ENCODE measurements at regions not wholly inside any gene's neighbourhood (a gene's known extent, or its start where the extent isn't known, plus 50 kb on each side); places are given as distances from the start of the nearest gene placed in this dataset.

DNA sequence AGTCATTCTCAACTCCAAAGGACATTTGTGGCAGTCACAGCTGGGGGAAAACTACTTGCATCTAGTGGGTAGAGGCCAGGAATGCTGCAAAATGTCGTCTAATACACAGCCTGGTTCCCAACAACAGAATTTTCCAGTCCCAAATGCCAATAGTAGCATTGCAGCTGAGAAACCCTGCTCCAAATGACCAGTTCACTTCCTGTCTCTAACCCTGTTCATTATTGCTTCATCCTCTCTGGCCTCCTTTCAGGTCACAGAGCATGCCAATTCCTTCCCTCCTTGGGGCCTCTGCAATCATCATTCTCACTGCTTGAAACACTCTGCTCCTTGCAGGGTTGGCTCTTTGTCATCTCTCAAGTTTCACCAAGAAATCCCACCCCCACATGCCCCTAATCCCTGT, 139.1 kb downstream of the IRS1 start:
- WGBS, 2 donors: 55 to 59% methylated on average over 1 of the region's 1 CpG
- intact Hi-C loops (cut with DNase I): no loop called here
- DNase-seq: peak in 1 of 2 donors; percentile 23

DNA sequence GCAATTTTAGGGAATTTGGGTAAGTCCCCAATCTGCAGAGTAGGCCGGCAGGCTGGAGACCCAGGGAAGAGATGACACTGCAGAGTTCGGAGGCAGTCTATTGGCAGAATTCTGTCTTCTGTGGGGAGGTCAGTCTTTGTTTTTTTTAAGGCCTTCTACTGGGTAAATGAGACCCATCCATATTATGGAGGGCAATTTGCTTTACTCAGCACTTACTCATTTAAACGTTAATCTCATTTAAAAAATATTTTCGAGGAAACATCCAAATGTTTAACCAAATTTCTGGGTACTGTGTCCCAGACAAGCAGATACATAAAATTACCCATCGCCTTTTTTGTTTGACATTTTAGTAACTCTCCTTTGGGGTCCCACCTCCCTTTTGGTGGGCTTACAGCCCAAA, 139.5 kb downstream of the IRS1 start:
- no peaks in the 10 kb centered on the region for H3K9me3 ChIP-seq
- TF ChIP-seq, protein P1, sequence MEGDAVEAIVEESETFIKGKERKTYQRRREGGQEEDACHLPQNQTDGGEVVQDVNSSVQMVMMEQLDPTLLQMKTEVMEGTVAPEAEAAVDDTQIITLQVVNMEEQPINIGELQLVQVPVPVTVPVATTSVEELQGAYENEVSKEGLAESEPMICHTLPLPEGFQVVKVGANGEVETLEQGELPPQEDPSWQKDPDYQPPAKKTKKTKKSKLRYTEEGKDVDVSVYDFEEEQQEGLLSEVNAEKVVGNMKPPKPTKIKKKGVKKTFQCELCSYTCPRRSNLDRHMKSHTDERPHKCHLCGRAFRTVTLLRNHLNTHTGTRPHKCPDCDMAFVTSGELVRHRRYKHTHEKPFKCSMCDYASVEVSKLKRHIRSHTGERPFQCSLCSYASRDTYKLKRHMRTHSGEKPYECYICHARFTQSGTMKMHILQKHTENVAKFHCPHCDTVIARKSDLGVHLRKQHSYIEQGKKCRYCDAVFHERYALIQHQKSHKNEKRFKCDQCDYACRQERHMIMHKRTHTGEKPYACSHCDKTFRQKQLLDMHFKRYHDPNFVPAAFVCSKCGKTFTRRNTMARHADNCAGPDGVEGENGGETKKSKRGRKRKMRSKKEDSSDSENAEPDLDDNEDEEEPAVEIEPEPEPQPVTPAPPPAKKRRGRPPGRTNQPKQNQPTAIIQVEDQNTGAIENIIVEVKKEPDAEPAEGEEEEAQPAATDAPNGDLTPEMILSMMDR (IDR thresholded peaks at IDR 0.05): no peak
- no peak for TF ChIP-seq POLR2A (IDR thresholded peaks at IDR 0.05)
- no peaks in the 10 kb centered on the region for H3K27me3 ChIP-seq
- intact Hi-C loops (cut with DNase I): no loop called here
- no peak overlapping the region for H3K4me3 ChIP-seq (replicated peaks in 1 of 3)
- H3K4me1 ChIP-seq: peaks cover 9 to 41% of the 10 kb centered on the region in 2 donors
- WGBS, 2 donors: 86 to 88% methylated on average over 5 of the region's 5 CpGs
- peak overlapping the region in 1 of 3 donors; percentile 3 for H3K27ac ChIP-seq
- no peak for DNase-seq
- H3K36me3 ChIP-seq: no peaks in the 10 kb centered on the region

More for the DNA sequence above, 139.1 kb downstream of the IRS1 start:
- peaks cover 9 to 39% of the 10 kb centered on the region in 2 donors for H3K4me1 ChIP-seq
- no peak overlapping the region for H3K4me3 ChIP-seq (replicated peaks in 1 of 3)
- TF ChIP-seq POLR2A (IDR thresholded peaks at IDR 0.05): no peak
- TF ChIP-seq, protein P1 (IDR thresholded peaks at IDR 0.05): no peak
- H3K27ac ChIP-seq: peak overlapping the region in 1 of 3 donors; percentile 3
- no peaks in the 10 kb centered on the region for H3K9me3 ChIP-seq
- H3K27me3 ChIP-seq: no peaks in the 10 kb centered on the region
- no peaks in the 10 kb centered on the region for H3K36me3 ChIP-seq

DNA sequence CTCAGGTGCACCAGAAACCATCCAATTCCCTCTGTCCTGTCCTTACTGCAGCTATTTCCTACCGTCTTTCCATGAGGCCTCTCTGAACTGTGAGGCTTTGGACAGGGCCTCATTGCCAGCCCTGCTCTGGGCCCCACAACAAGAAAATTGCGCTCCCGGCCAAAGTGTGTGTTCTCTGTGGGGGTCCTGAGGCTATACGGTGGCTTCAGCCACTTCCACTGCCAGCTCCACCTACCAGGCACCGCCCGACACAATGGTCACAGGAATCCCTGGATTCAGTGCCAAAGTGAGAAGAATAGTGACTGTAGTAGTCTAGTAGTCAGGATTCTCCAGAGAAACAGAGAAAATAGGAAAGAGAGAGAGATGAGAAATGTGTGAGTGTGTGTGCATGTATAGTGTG, 140.2 kb downstream of the IRS1 start:
- WGBS, 2 donors: 87 to 94% methylated on average over 6 of the region's 6 CpGs
- Histone ChIP-seq H3K27ac (no peak overlapping the region), H3K4me3 (replicated peaks in 1 of 3) (no peak overlapping the region), H3K4me1 (peaks cover 9 to 38% of the 10 kb centered on the region in 2 donors), H3K36me3 (no peaks in the 10 kb centered on the region), H3K9me3 (no peaks in the 10 kb centered on the region), H3K27me3 (no peaks in the 10 kb centered on the region)
- intact Hi-C loops (cut with DNase I): no loop called here
- DNase-seq: no peak
- TF ChIP-seq, protein P1 (IDR thresholded peaks at IDR 0.05): no peak
- TF ChIP-seq POLR2A (IDR thresholded peaks at IDR 0.05): no peak

DNA sequence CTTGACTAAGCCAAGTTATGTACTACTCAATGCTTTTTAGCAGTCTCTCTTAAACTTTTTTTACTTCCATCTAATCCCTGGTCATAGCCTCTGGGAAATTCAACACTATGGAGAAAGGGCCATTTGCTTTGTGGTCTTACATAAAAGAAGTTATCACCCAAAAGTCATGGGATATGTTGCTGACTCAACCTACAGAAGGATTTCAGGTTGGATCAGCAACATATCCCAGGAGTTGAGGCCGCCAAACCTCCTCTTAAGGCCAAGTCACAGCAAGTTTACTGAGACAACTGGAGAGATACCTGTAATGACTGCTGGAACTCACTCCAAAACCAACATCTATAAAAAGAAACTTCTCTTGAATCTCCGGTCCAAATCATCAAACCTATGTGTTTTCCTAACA, 141.1 kb downstream of the IRS1 start:
- 61% methylated on average over 2 of the region's 2 CpGs for WGBS, 2 donors
- no peaks in the 10 kb centered on the region for H3K9me3 ChIP-seq
- H3K27me3 ChIP-seq: no peaks in the 10 kb centered on the region
- H3K4me1 ChIP-seq: peaks cover 9 to 34% of the 10 kb centered on the region in 2 donors
- H3K36me3 ChIP-seq: no peaks in the 10 kb centered on the region
- no peak overlapping the region for H3K27ac ChIP-seq
- no peak for DNase-seq
- intact Hi-C loops (cut with DNase I): no loop called here
- TF ChIP-seq, protein P1 (IDR thresholded peaks at IDR 0.05): no peak
- no peak for TF ChIP-seq POLR2A (IDR thresholded peaks at IDR 0.05)
- H3K4me3 ChIP-seq (replicated peaks in 1 of 3): no peak overlapping the region

DNA sequence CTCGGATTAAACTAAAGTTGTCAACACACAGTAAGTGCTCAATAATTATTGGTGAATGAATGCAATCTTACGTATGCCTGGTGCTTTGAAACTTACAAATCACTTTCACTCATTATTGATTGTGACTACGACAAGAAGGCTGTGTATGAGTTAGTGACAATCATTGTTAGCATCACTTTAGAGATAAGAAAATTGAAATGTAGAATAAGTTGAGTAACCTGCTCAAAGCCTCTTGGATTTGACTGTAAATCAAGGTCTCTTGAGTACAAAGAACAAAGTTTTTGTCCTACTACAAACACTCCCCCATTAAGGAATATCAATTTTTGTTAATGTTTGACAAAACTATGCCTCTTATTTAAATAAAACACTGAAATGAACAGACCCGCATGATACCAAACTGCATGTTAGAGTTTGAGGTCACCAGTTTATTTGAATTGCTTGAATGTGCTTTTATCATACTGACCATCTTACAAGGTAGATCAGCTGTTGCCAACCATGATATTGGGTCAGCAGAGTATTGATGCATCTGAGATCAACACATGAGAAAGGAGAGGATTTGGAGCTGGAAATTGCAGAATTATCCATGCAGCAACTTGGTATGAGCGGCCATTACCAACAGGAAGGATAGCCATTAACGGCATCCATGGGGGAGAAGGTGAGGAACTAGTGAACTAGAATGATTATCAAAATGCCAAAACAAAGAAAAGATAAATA, 142.1 kb downstream of the IRS1 start:
- Histone ChIP-seq H3K4me1 (peaks cover 9 to 43% of the 10 kb centered on the region in 2 donors), H3K36me3 (no peaks in the 10 kb centered on the region), H3K4me3 (replicated peaks in 1 of 3) (no peak overlapping the region), H3K27ac (no peak overlapping the region), H3K9me3 (no peaks in the 10 kb centered on the region), H3K27me3 (no peaks in the 10 kb centered on the region)
- intact Hi-C loops (cut with DNase I): no loop called here
- no peak for TF ChIP-seq POLR2A (IDR thresholded peaks at IDR 0.05)
- TF ChIP-seq, protein P1 (IDR thresholded peaks at IDR 0.05): no peak
- no peak for DNase-seq
- WGBS, 2 donors: 97 to 98% methylated on average over 6 of the region's 6 CpGs
